WI38 (cell line): ENCODE measurements at regions not wholly inside any gene's neighbourhood (a gene's known extent, or its start where the extent isn't known, plus 50 kb on each side); places are given as distances from the start of the nearest gene placed in this dataset.

Experiments
- H3K4me3 ChIP-seq: 2 replicates; pipeline ENCODE4 v1.5.1; 2011; ENCODE audit warnings: low read depth, mild to moderate bottlenecking, control low read depth, low read length
- CTCF ChIP-seq: IDR thresholded peaks from 2 replicates; pipeline ENCODE4 v1.5.1; 2012; ENCODE audit warnings: low read depth, mild to moderate bottlenecking, control low read depth, low read length

- TF ChIP-seq CTCF: no peak
- no peak overlapping the region for H3K4me3 ChIP-seq
Observed at GRCh38 chr2:126748188-126748760, 92.3 kb downstream of the GYPC start.

- H3K4me3 ChIP-seq: no peak overlapping the region
- TF ChIP-seq CTCF: no peak
Observed at GRCh38 chr2:126748929-126749518, 93.1 kb downstream of the GYPC start.

GRCh38 chr2:126749537-126749936, 93.6 kb downstream of the GYPC start:
- no peak overlapping the region for H3K4me3 ChIP-seq
- 0 out of 2 replicates have a peak, but pooled peaks have one; percentile 9 for TF ChIP-seq CTCF

GRCh38 chr2:126750506-126750905, 94.5 kb downstream of the GYPC start:
- TF ChIP-seq CTCF: no peak
- no peak overlapping the region for H3K4me3 ChIP-seq

GRCh38 chr2:126751477-126751876, 95.5 kb downstream of the GYPC start:
- no peak for TF ChIP-seq CTCF
- H3K4me3 ChIP-seq: no peak overlapping the region

GRCh38 chr2:126752876-126753275, 96.9 kb downstream of the GYPC start:
- TF ChIP-seq CTCF: no peak
- no peak overlapping the region for H3K4me3 ChIP-seq

DNA sequence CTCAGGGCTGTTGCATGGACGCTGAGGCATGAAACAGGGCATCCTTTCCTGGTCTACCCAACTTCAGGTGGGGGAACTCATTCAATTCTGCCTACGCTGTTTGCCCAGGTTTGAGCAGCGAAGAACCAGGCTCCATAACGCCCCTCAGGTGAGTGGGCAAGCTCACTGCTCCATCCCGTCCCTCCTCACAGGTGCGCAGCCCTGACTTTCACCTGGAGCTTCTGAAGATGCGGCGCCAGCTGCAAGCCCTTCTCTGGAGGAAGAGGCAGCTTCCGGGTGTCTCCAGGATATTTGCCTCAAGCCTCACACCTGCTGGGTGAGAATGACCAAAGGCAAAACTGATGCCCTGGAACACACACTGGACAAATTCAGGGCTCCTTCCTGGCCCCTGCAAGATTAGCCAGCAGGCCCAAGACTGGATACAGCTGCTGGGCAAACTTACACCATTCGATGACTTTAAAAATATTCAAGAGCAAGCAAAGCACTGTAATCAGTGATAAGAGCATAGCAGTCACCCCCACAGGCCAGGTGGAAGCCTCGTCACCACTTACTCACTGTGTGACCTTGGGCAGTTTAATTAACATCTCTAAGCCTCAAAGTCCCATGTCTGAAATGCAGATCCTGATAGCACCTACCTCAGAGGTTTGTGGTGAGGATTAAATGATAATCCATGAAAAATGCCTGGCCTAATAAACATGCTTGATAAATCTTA, 97.7 kb downstream of the GYPC start:
- H3K4me3 ChIP-seq: no peak overlapping the region
- no peak for TF ChIP-seq CTCF
